ENCODE measurements at regions not wholly inside any gene's neighbourhood (a gene's known extent, or its start where the extent isn't known, plus 50 kb on each side); places are given as distances from the start of the nearest gene placed in this dataset.

DNA sequence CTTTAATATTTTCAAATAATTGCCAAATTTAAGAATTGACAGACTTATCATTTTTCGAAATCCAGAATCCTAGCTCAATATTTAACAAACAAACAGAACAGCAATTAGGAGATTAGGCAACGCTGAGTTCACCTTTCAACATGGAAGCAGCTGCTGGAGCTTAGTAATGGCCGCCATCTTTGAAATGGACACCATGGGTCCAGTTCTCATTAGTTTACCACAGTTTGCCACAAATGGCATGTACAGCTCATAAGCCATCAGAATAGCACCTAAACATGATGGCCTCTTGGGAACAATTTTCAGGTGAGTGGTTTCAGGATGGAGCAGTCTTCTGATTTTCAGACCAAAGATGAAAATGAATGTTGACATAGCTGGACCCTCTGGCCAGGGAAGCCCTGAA lies 313.6 kb upstream of the OBI1 start:
- Histone ChIP-seq H3F3A (replicated peaks; ENCODE audit: insufficient read depth) (no peaks in the 10 kb centered on the region), H3K9me3 (no peaks in the 10 kb centered on the region), H3K4me3 (ENCODE audit: low read depth in 2 of 2, low read length in 1 of 2) (no peak overlapping the region), H4K20me1 (ENCODE audit: insufficient read depth) (no peaks in the 10 kb centered on the region), H3K27ac (ENCODE audit: low read depth in 2 of 2, low read length in 1 of 2) (no peak overlapping the region), H3K36me3 (replicated peaks in 1 of 2; ENCODE audit: control insufficient read depth in 1 of 2, insufficient read depth in 2 of 2, low read length in 1 of 2) (no peaks in the 10 kb centered on the region), H2AFZ (ENCODE audit: low read depth) (no peak overlapping the region), H3K9me2 (no peaks in the 10 kb centered on the region), H3K79me2 (ENCODE audit: insufficient read depth) (no peaks in the 10 kb centered on the region), H3K27me3 (ENCODE audit: insufficient read depth) (no peaks in the 10 kb centered on the region), H3K4me2 (no peak overlapping the region), H3K9ac (no peak overlapping the region), H3K4me1 (ENCODE audit: control insufficient read depth in 1 of 2, insufficient read depth in 2 of 2, low read depth in 1 of 2, low read length in 1 of 2) (no peaks in the 10 kb centered on the region)
- ChIA-PET CTCF (interaction anchor here (1.0 kb wide), 1 partner anchor 731 kb away, joined by 3 read pairs; no protein-coding TSS in a partner anchor), POLR2A (no interaction called here)
- no peak for DNase-seq
- WGBS (ENCODE audit: low lambda C conversion rate): 35% methylated on average over 3 of the region's 3 CpGs
- no peak for TF ChIP-seq JUND (IDR thresholded peaks at IDR 0.05)
- TF ChIP-seq SIN3A (IDR thresholded peaks at IDR 0.05; ENCODE audit: borderline replicate concordance, low read depth, low read length): no peak
- no peak for TF ChIP-seq GABPA (IDR thresholded peaks at IDR 0.05; ENCODE audit: low read depth)
- TF ChIP-seq, protein P1, sequence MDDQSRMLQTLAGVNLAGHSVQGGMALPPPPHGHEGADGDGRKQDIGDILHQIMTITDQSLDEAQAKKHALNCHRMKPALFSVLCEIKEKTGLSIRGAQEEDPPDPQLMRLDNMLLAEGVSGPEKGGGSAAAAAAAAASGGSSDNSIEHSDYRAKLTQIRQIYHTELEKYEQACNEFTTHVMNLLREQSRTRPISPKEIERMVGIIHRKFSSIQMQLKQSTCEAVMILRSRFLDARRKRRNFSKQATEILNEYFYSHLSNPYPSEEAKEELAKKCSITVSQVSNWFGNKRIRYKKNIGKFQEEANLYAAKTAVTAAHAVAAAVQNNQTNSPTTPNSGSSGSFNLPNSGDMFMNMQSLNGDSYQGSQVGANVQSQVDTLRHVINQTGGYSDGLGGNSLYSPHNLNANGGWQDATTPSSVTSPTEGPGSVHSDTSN (IDR thresholded peaks at IDR 0.05): no peak
- TF ChIP-seq EP300 (IDR thresholded peaks at IDR 0.05; ENCODE audit: borderline replicate concordance in 1 of 2, low read depth in 1 of 2, low read length in 1 of 2): no peak
- TF ChIP-seq NFIC (IDR thresholded peaks at IDR 0.05; ENCODE audit: borderline replicate concordance): no peak

GRCh38 chr13:78971355-78972025 lies 312.5 kb upstream of the OBI1 start:
- no peaks in the 10 kb centered on the region for H3K9me2 ChIP-seq
- WGBS (ENCODE audit: low lambda C conversion rate): 40% methylated on average over 4 of the region's 4 CpGs
- H3K9ac ChIP-seq: no peak overlapping the region
- no peak overlapping the region for H3K4me2 ChIP-seq
- no peak for DNase-seq
- no peaks in the 10 kb centered on the region for H3K9me3 ChIP-seq
- no peak overlapping the region for H2AFZ ChIP-seq (ENCODE audit: low read depth)
- CTCF ChIA-PET: interaction anchor here (1.0 kb wide), 1 partner anchor 834 kb away, joined by 3 read pairs; no protein-coding TSS in a partner anchor
- POLR2A ChIA-PET: no interaction called here
- no peaks in the 10 kb centered on the region for H3F3A ChIP-seq (replicated peaks; ENCODE audit: insufficient read depth)
- no peaks in the 10 kb centered on the region for H3K4me1 ChIP-seq (ENCODE audit: control insufficient read depth in 1 of 2, insufficient read depth in 2 of 2, low read depth in 1 of 2, low read length in 1 of 2)
- TF ChIP-seq CHD2 (IDR thresholded peaks at IDR 0.05; ENCODE audit: low read length, partially characterized antibody) (no peak), SIN3A (IDR thresholded peaks at IDR 0.05; ENCODE audit: borderline replicate concordance, low read depth, low read length) (no peak), GABPA (IDR thresholded peaks at IDR 0.05; ENCODE audit: low read depth) (no peak), USF1 (IDR thresholded peaks at IDR 0.05; ENCODE audit: borderline replicate concordance, low read depth) (no peak), MAX (IDR thresholded peaks at IDR 0.05; ENCODE audit: low read depth) (no peak), FOXJ3 (CRISPR knock-in tag; IDR thresholded peaks at IDR 0.05) (no peak), RXRA (IDR thresholded peaks at IDR 0.05; ENCODE audit: borderline replicate concordance, low read depth) (no peak), NRF1 (IDR thresholded peaks at IDR 0.05; ENCODE audit: low read depth, low read length) (no peak), YY1 (IDR thresholded peaks at IDR 0.05; ENCODE audit: low read depth) (no peak)
- TF ChIP-seq, protein P1 (IDR thresholded peaks at IDR 0.05): no peak
- H4K20me1 ChIP-seq (ENCODE audit: insufficient read depth): no peaks in the 10 kb centered on the region
- no peak overlapping the region for H3K27ac ChIP-seq (ENCODE audit: low read depth in 2 of 2, low read length in 1 of 2)
- H3K4me3 ChIP-seq (ENCODE audit: low read depth in 2 of 2, low read length in 1 of 2): no peak overlapping the region
- H3K79me2 ChIP-seq (ENCODE audit: insufficient read depth): no peaks in the 10 kb centered on the region
- no peaks in the 10 kb centered on the region for H3K36me3 ChIP-seq (replicated peaks in 1 of 2; ENCODE audit: control insufficient read depth in 1 of 2, insufficient read depth in 2 of 2, low read length in 1 of 2)
- no peaks in the 10 kb centered on the region for H3K27me3 ChIP-seq (ENCODE audit: insufficient read depth)

Measured in SK-N-SH (cell line).